ENCODE measurements at regions not wholly inside any gene's neighbourhood (a gene's known extent, or its start where the extent isn't known, plus 50 kb on each side); places are given as distances from the start of the nearest gene placed in this dataset.
"Not testable (repeated sequence)": the region's sequence is repeated elsewhere in the genome, so short reads cannot be mapped to it uniquely, and the experiment has no call there.

GRCh38 chr9:75197561-75197960 is 109.2 kb downstream of the OSTF1 start:
- no peak for DNase-seq (ENCODE audit: low read depth)

- DNase-seq (ENCODE audit: low read depth) = no peak
These were observed 110.1 kb downstream of the OSTF1 start for GRCh38 chr9:75198436-75198835.

GRCh38 chr9:75200892-75201470 is 112.7 kb downstream of the OSTF1 start:
- DNase-seq (ENCODE audit: low read depth) = no peak

- no peak for DNase-seq (ENCODE audit: low read depth)
These were observed 113.3 kb downstream of the OSTF1 start for GRCh38 chr9:75201480-75202209.

- DNase-seq (ENCODE audit: low read depth) = not testable (repeated sequence)
These were observed 119.7 kb downstream of the OSTF1 start for GRCh38 chr9:75207997-75208396.

- no peak for DNase-seq (ENCODE audit: low read depth)
These were observed 121.9 kb downstream of the OSTF1 start for GRCh38 chr9:75210215-75210614.

- DNase-seq (ENCODE audit: low read depth) = no peak
These were observed 125.5 kb downstream of the OSTF1 start for GRCh38 chr9:75213765-75214164.

- DNase-seq (ENCODE audit: low read depth) = no peak
These were observed 138.3 kb downstream of the OSTF1 start for GRCh38 chr9:75226403-75227139.

- no peak for DNase-seq (ENCODE audit: low read depth)
These were observed 140.6 kb downstream of the OSTF1 start for GRCh38 chr9:75228893-75229292.

- DNase-seq (ENCODE audit: low read depth) = no peak
These were observed 141.5 kb downstream of the OSTF1 start for GRCh38 chr9:75229605-75230332.

- DNase-seq (ENCODE audit: low read depth) = no peak
These were observed 142.2 kb downstream of the OSTF1 start for GRCh38 chr9:75230469-75230868.

- no peak for DNase-seq (ENCODE audit: low read depth)
These were observed 142.9 kb downstream of the OSTF1 start for GRCh38 chr9:75231167-75231566.

- DNase-seq (ENCODE audit: low read depth) = no peak
These were observed 144.7 kb downstream of the OSTF1 start for GRCh38 chr9:75233011-75233410.

- no peak for DNase-seq (ENCODE audit: low read depth)
These were observed 147.3 kb downstream of the OSTF1 start for GRCh38 chr9:75235632-75236031.

GRCh38 chr9:75238311-75238976 is 150.1 kb downstream of the OSTF1 start:
- DNase-seq (ENCODE audit: low read depth) = peak; percentile 23

GRCh38 chr9:75239176-75239575 is 150.9 kb downstream of the OSTF1 start:
- DNase-seq (ENCODE audit: low read depth) = peak; percentile 32

- no peak for DNase-seq (ENCODE audit: low read depth)
These were observed 154.1 kb downstream of the OSTF1 start for GRCh38 chr9:75242426-75242825.

GRCh38 chr9:75246949-75247348 is 158.6 kb downstream of the OSTF1 start:
- DNase-seq (ENCODE audit: low read depth) = no peak

- DNase-seq (ENCODE audit: low read depth) = peak; percentile 9
These were observed 177.2 kb downstream of the OSTF1 start for GRCh38 chr9:75265525-75265972.

- DNase-seq (ENCODE audit: low read depth) = no peak
These were observed 180.9 kb downstream of the OSTF1 start for GRCh38 chr9:75269197-75269596.

- DNase-seq (ENCODE audit: low read depth) = not testable (repeated sequence)
These were observed 184.7 kb downstream of the OSTF1 start for GRCh38 chr9:75273055-75273454.

- DNase-seq (ENCODE audit: low read depth) = no peak
These were observed 186.5 kb downstream of the OSTF1 start for GRCh38 chr9:75274781-75275180.
